ENCODE measurements at regions not wholly inside any gene's neighbourhood (a gene's known extent, or its start where the extent isn't known, plus 50 kb on each side); places are given as distances from the start of the nearest gene placed in this dataset.

DNA sequence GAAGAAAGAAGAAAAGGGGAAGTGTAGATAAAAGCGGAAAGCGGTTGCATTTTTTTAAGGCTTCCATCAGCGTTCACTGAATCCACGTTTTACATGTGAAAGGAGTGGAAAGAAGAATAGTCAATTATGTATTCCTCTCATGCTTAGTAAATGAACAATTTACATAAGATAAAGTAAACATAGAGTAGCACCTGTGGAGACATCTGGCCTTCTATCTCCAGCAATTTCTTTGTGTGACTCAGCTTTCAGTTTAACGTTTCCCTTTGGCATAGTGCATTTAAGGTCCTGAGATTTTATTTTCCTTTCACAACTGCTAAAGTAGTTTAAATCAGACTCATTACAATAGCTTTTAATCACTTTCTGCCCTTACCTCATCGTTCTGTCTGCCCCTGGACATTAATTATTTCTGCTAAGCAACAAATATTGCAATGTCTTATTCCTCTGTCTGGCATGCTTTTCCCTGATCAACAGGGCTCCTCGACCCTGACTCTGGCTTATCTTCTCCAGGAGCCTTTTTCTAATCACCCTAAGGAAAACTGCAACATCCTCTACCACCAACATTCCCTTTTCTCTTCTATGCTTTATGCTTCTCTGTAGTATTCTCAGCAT is 383.5 kb upstream of the VWC2 start:
- TF ChIP-seq POLR2A (IDR thresholded peaks at IDR 0.05), result no peak
- TF ChIP-seq CTCF (IDR thresholded peaks at IDR 0.05 in 4 of 5, conservative IDR thresholded peaks at IDR 0.05 in 1 of 5), result no peak
